ENCODE measurements at regions not wholly inside any gene's neighbourhood (a gene's known extent, or its start where the extent isn't known, plus 50 kb on each side); places are given as distances from the start of the nearest gene placed in this dataset.

GRCh38 chr10:37701781-37702493, 155.5 kb downstream of the ZNF248 start:
- peaks cover 2% of the 10 kb centered on the region; the same call in 1 of the 2 replicates for H3K27me3 Mint-ChIP-seq (ENCODE audit: low read depth)

More at GRCh38 chr10:37701781-37702493, 155.5 kb downstream of the ZNF248 start:
- Histone ChIP-seq H3K4me2 (ENCODE audit: insufficient read depth, insufficient read length, low read length) (no peak overlapping the region), H3K79me1 (ENCODE audit: insufficient read depth, low read depth, low read length, poor library complexity, severe bottlenecking) (no peaks in the 10 kb centered on the region), H3K27ac (ENCODE audit: insufficient read length, low read depth, low read length) (no peak overlapping the region), H4K5ac (ENCODE audit: insufficient read length, low read depth, low read length) (no peak overlapping the region), H3K4me1 (ENCODE audit: insufficient read depth, low read length) (no peaks in the 10 kb centered on the region), H4K91ac (ENCODE audit: insufficient read length, low read depth, low read length) (no peak overlapping the region), H3T11ph (ENCODE audit: low read length) (no peak overlapping the region), H2BK15ac (ENCODE audit: low read depth, low read length) (no peak overlapping the region), H2BK12ac (ENCODE audit: insufficient read length, low read depth, low read length) (no peak overlapping the region), H3K27me3 (ENCODE audit: insufficient read depth, low read length) (no peaks in the 10 kb centered on the region), H3K9ac (ENCODE audit: extremely low read depth, insufficient read length, low read length) (no peak overlapping the region), H3K79me2 (ENCODE audit: insufficient read depth, low read length) (no peaks in the 10 kb centered on the region), H3K18ac (ENCODE audit: insufficient read length, low read depth, low read length) (no peak overlapping the region), H3K9me3 (ENCODE audit: control insufficient read depth, low read depth, low read length) (peaks cover 36% of the 10 kb centered on the region), H3K23me2 (ENCODE audit: insufficient read length, low read depth, low read length, poor library complexity, severe bottlenecking) (no peaks in the 10 kb centered on the region), H2BK20ac (ENCODE audit: low read depth, low read length, poor library complexity, severe bottlenecking) (no peak overlapping the region), H3K4ac (ENCODE audit: low read depth, low read length) (no peak overlapping the region), H2BK5ac (ENCODE audit: insufficient read length, low read length) (no peak overlapping the region), H2BK120ac (ENCODE audit: low read depth, low read length, poor library complexity, severe bottlenecking) (no peak overlapping the region), H4K20me1 (ENCODE audit: control insufficient read depth, insufficient read depth, insufficient read length) (no peaks in the 10 kb centered on the region), H3K14ac (ENCODE audit: insufficient read depth, low read length) (no peak overlapping the region), H2AK5ac (ENCODE audit: insufficient read length, low read length) (no peak overlapping the region), H2AFZ (ENCODE audit: low read length) (no peak overlapping the region), H4K8ac (replicated peaks; ENCODE audit: insufficient read length, low read depth, low read length) (no peak overlapping the region), H3K23ac (ENCODE audit: insufficient read length, low read depth, low read length) (no peak overlapping the region), H3K56ac (ENCODE audit: insufficient read length, low read depth, low read length) (no peak overlapping the region)
- H3K36me3 Mint-ChIP-seq (ENCODE audit: insufficient read depth in 1 of 3, low read depth in 3 of 3), result peaks cover under 1 to 16% (median 7%) of the 10 kb centered on the region in 3 experiments; a peak in 5 of 7 replicates
- whole genome bisulfite sequencing (ENCODE audit: extremely low coverage, insufficient read length, low lambda C conversion rate), result no CpG with 5 or more reads among the region's 16 CpGs
- H3K4me1 Mint-ChIP-seq, result no peaks in the 10 kb centered on the region
- H3K4me3 Mint-ChIP-seq, result no peak overlapping the region
- DNase-seq, result no peak
- H3K9me3 Mint-ChIP-seq, result peaks cover 91 to 96% of the 10 kb centered on the region in 2 experiments
- no peak overlapping the region for H3K27ac Mint-ChIP-seq
- no peak for TF ChIP-seq CTCF (conservative IDR thresholded peaks at IDR 0.05)

All from H9 (cell line).